ENCODE measurements at regions not wholly inside any gene's neighbourhood (a gene's known extent, or its start where the extent isn't known, plus 50 kb on each side); places are given as distances from the start of the nearest gene placed in this dataset.
"Not testable (repeated sequence)": the region's sequence is repeated elsewhere in the genome, so short reads cannot be mapped to it uniquely, and the experiment has no call there.

- H3K4me1 ChIP-seq (ENCODE audit: control insufficient read depth in 1 of 2, insufficient read depth in 2 of 2, low read length in 2 of 2), result no peaks in the 10 kb centered on the region
- no peak overlapping the region for H2AFZ ChIP-seq (ENCODE audit: insufficient read depth, low read length, poor library complexity)
- no peak overlapping the region for H3K23ac ChIP-seq (ENCODE audit: low read length)
- no peak overlapping the region for H3K14ac ChIP-seq (ENCODE audit: low read length)
- no peaks in the 10 kb centered on the region for H3K27me3 ChIP-seq (ENCODE audit: insufficient read depth, low read length)
- H3K9me3 ChIP-seq (ENCODE audit: insufficient read depth, low read depth, low read length), result no peaks in the 10 kb centered on the region
- no peak overlapping the region for H4K12ac ChIP-seq (ENCODE audit: low read depth, low read length)
- H3K4me3 ChIP-seq (ENCODE audit: low read depth, low read length), result no peak overlapping the region
- no peak overlapping the region for H2AK5ac ChIP-seq (ENCODE audit: low read length)
- no peak overlapping the region for H3K4me2 ChIP-seq (ENCODE audit: low read length)
- no peaks in the 10 kb centered on the region for H3K79me1 ChIP-seq (ENCODE audit: low read length)
- no peak overlapping the region for H3K9ac ChIP-seq (ENCODE audit: low read length)
- H2BK12ac ChIP-seq (ENCODE audit: low read length), result no peak overlapping the region
- H3K27ac ChIP-seq (ENCODE audit: low read depth, low read length), result no peak overlapping the region
- H2BK120ac ChIP-seq (ENCODE audit: insufficient read depth, low read length, poor library complexity), result no peak overlapping the region
- H3K79me2 ChIP-seq (ENCODE audit: control insufficient read depth, insufficient read depth, low read length, poor library complexity), result no peaks in the 10 kb centered on the region
- H4K8ac ChIP-seq (ENCODE audit: low read depth, low read length), result no peak overlapping the region
- no peak overlapping the region for H3K4ac ChIP-seq (ENCODE audit: low read depth, low read length)
- H3K36me3 ChIP-seq (ENCODE audit: control insufficient read depth in 1 of 2, insufficient read depth in 2 of 2, low read length in 2 of 2), result no peaks in the 10 kb centered on the region
- H2BK5ac ChIP-seq (ENCODE audit: low read depth, low read length, poor library complexity), result no peak overlapping the region
- WGBS (ENCODE audit: extremely low coverage, insufficient coverage, insufficient read length), result no CpG with 5 or more reads among the region's 1 CpG
- DNase-seq, result peak; percentile 3 to 28
- no peak overlapping the region for H3K18ac ChIP-seq (ENCODE audit: low read length)
- no peak overlapping the region for H4K91ac ChIP-seq (ENCODE audit: low read depth, low read length)
These were observed 275.2 kb downstream of the QDPR start for GRCh38 chr4:17236686-17237085.

- no peaks in the 10 kb centered on the region for H3K79me2 ChIP-seq (ENCODE audit: control insufficient read depth, insufficient read depth, low read length, poor library complexity)
- no CpG with 5 or more reads among the region's 1 CpG for WGBS (ENCODE audit: extremely low coverage, insufficient coverage, insufficient read length)
- no peak overlapping the region for H3K4ac ChIP-seq (ENCODE audit: low read depth, low read length)
These were observed 277.2 kb downstream of the QDPR start for GRCh38 chr4:17234678-17235077.

GRCh38 chr4:17232566-17233253, 279.2 kb downstream of the QDPR start:
- no peak for DNase-seq
- H4K12ac ChIP-seq (ENCODE audit: low read depth, low read length), result no peak overlapping the region
- no peak overlapping the region for H3K4ac ChIP-seq (ENCODE audit: low read depth, low read length)
- no peak overlapping the region for H4K8ac ChIP-seq (ENCODE audit: low read depth, low read length)
- WGBS (ENCODE audit: extremely low coverage, insufficient coverage, insufficient read length), result no CpG with 5 or more reads among the region's 3 CpGs
- H3K27ac ChIP-seq (ENCODE audit: low read depth, low read length), result no peak overlapping the region
- H3K14ac ChIP-seq (ENCODE audit: low read length), result no peak overlapping the region
- no peak overlapping the region for H2AK5ac ChIP-seq (ENCODE audit: low read length)
- no peak overlapping the region for H2BK12ac ChIP-seq (ENCODE audit: low read length)
- H4K91ac ChIP-seq (ENCODE audit: low read depth, low read length), result no peak overlapping the region
- H3K9ac ChIP-seq (ENCODE audit: low read length), result no peak overlapping the region
- no peaks in the 10 kb centered on the region for H3K4me1 ChIP-seq (ENCODE audit: control insufficient read depth in 1 of 2, insufficient read depth in 2 of 2, low read length in 2 of 2)
- no peak overlapping the region for H2BK120ac ChIP-seq (ENCODE audit: insufficient read depth, low read length, poor library complexity)
- H3K9me3 ChIP-seq (ENCODE audit: insufficient read depth, low read depth, low read length), result no peaks in the 10 kb centered on the region
- H3K27me3 ChIP-seq (ENCODE audit: insufficient read depth, low read length), result no peaks in the 10 kb centered on the region
- no peak overlapping the region for H2BK5ac ChIP-seq (ENCODE audit: low read depth, low read length, poor library complexity)
- no peak overlapping the region for H3K18ac ChIP-seq (ENCODE audit: low read length)
- no peaks in the 10 kb centered on the region for H3K36me3 ChIP-seq (ENCODE audit: control insufficient read depth in 1 of 2, insufficient read depth in 2 of 2, low read length in 2 of 2)
- H3K4me3 ChIP-seq (ENCODE audit: low read depth, low read length), result no peak overlapping the region
- no peak overlapping the region for H3K4me2 ChIP-seq (ENCODE audit: low read length)
- H3K79me2 ChIP-seq (ENCODE audit: control insufficient read depth, insufficient read depth, low read length, poor library complexity), result no peaks in the 10 kb centered on the region
- no peak overlapping the region for H2AFZ ChIP-seq (ENCODE audit: insufficient read depth, low read length, poor library complexity)
- no peaks in the 10 kb centered on the region for H3K79me1 ChIP-seq (ENCODE audit: low read length)
- H3K23ac ChIP-seq (ENCODE audit: low read length), result no peak overlapping the region

More at GRCh38 chr4:17234678-17235077, 277.2 kb downstream of the QDPR start:
- Histone ChIP-seq H4K8ac (ENCODE audit: low read depth, low read length) (no peak overlapping the region), H4K12ac (ENCODE audit: low read depth, low read length) (no peak overlapping the region), H3K14ac (ENCODE audit: low read length) (no peak overlapping the region), H2AFZ (ENCODE audit: insufficient read depth, low read length, poor library complexity) (no peak overlapping the region), H3K18ac (ENCODE audit: low read length) (no peak overlapping the region), H3K23ac (ENCODE audit: low read length) (no peak overlapping the region), H2BK12ac (ENCODE audit: low read length) (no peak overlapping the region), H3K27ac (ENCODE audit: low read depth, low read length) (no peak overlapping the region), H3K27me3 (ENCODE audit: insufficient read depth, low read length) (no peaks in the 10 kb centered on the region), H2BK5ac (ENCODE audit: low read depth, low read length, poor library complexity) (no peak overlapping the region), H3K4me1 (ENCODE audit: control insufficient read depth in 1 of 2, insufficient read depth in 2 of 2, low read length in 2 of 2) (no peaks in the 10 kb centered on the region), H3K36me3 (ENCODE audit: control insufficient read depth in 1 of 2, insufficient read depth in 2 of 2, low read length in 2 of 2) (no peaks in the 10 kb centered on the region), H4K91ac (ENCODE audit: low read depth, low read length) (no peak overlapping the region), H3K4me2 (ENCODE audit: low read length) (no peak overlapping the region), H2BK120ac (ENCODE audit: insufficient read depth, low read length, poor library complexity) (no peak overlapping the region), H2AK5ac (ENCODE audit: low read length) (no peak overlapping the region), H3K4me3 (ENCODE audit: low read depth, low read length) (no peak overlapping the region), H3K9me3 (ENCODE audit: insufficient read depth, low read depth, low read length) (no peaks in the 10 kb centered on the region), H3K79me1 (ENCODE audit: low read length) (no peaks in the 10 kb centered on the region), H3K9ac (ENCODE audit: low read length) (no peak overlapping the region)
- no peak for DNase-seq

- not testable (repeated sequence) for H2AK5ac ChIP-seq (ENCODE audit: low read length); H2AFZ ChIP-seq (ENCODE audit: insufficient read depth, low read length, poor library complexity); H3K4me2 ChIP-seq (ENCODE audit: low read length); H3K18ac ChIP-seq (ENCODE audit: low read length); H3K9me3 ChIP-seq (ENCODE audit: insufficient read depth, low read depth, low read length); H4K91ac ChIP-seq (ENCODE audit: low read depth, low read length); H4K8ac ChIP-seq (ENCODE audit: low read depth, low read length); H3K14ac ChIP-seq (ENCODE audit: low read length); H3K79me1 ChIP-seq (ENCODE audit: low read length); H3K27ac ChIP-seq (ENCODE audit: low read depth, low read length); H3K27me3 ChIP-seq (ENCODE audit: insufficient read depth, low read length); H3K4ac ChIP-seq (ENCODE audit: low read depth, low read length); H3K79me2 ChIP-seq (ENCODE audit: control insufficient read depth, insufficient read depth, low read length, poor library complexity); H4K12ac ChIP-seq (ENCODE audit: low read depth, low read length); H3K23ac ChIP-seq (ENCODE audit: low read length); H2BK120ac ChIP-seq (ENCODE audit: insufficient read depth, low read length, poor library complexity); H2BK12ac ChIP-seq (ENCODE audit: low read length); DNase-seq; H3K36me3 ChIP-seq (ENCODE audit: control insufficient read depth in 1 of 2, insufficient read depth in 2 of 2, low read length in 2 of 2); H3K4me3 ChIP-seq (ENCODE audit: low read depth, low read length); H3K4me1 ChIP-seq (ENCODE audit: control insufficient read depth in 1 of 2, insufficient read depth in 2 of 2, low read length in 2 of 2); H2BK5ac ChIP-seq (ENCODE audit: low read depth, low read length, poor library complexity); H3K9ac ChIP-seq (ENCODE audit: low read length)
- no CpG with 5 or more reads among the region's 9 CpGs for WGBS (ENCODE audit: extremely low coverage, insufficient coverage, insufficient read length)
These were observed 279.9 kb downstream of the QDPR start for GRCh38 chr4:17231880-17232475.
